HG03159 (cell line): ENCODE measurements at regions not wholly inside any gene's neighbourhood (a gene's known extent, or its start where the extent isn't known, plus 50 kb on each side); places are given as distances from the start of the nearest gene placed in this dataset.
"Not testable (repeated sequence)": the region's sequence is repeated elsewhere in the genome, so short reads cannot be mapped to it uniquely, and the experiment has no call there.

Source experiments
- ATAC-seq: cut with Tn5 transposase; IDR thresholded peaks from one replicate; pipeline ENCODE4 v1.9.1; 2021; ENCODE audit warnings: mild to moderate bottlenecking, moderate library complexity; ENCODE audit not compliant: unreplicated experiment

DNA sequence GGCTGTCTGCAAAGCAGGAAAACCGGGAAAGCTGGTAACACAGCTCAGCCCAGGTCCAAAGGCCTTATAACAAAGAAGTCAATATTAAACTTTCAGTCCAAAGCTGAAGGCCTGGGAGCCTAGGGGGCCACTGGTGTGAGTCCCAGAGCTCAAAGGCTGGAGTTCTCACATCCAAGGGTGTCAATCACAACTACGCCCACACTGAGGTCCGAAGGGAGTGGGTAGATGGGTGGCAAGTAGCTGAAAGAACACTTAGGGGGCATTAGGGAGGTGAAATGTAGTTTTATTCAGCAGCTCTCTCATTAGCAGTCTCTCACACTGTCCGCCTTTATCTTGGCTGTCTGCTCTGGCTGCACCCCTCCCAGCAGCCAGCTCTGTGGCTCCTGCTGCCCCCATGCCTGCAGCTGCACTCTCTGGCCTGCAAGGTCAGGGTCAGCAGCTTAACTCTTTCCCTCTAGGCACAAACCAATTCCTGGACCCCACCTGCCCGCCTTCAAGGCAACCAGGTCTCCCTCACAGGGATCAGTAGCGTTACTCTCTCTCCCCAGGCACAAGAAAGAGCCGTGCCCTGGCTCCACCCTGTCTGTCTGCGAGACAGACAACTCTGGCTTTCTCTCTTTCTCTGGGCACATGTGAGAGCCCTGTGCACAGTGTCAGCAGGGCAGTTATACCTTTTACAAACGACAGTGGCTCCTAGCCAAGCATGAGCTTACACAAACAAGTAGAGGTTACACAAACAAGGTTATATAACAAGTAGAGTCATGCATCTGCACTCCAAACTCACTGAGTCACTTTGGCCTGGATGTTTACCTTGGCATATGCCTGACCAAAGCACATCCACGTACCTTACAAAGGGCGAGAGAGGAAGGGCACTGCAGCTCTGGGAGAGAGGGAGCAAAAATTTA is 249.4 kb upstream of the PCDH20 start:
- ATAC-seq = no peak

DNA sequence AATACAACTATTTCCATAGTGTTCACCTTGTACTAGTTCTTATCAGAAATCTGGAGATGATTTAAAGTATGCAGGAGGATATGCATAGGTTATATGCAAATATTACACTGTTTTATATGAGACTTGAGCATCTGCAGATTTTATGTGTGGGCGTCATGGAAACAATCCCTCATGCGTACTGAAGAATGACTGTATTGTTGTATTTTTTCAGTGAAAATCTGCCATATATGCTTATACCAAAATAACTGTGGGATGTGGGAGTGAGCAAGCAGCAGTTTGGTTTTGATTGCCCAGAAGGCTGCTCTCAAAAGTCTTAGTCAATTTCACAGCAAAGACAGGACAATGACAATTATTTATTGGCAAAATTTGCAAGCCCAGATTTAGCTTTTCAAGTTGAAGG is 238.8 kb upstream of the PCDH20 start:
- no peak for ATAC-seq

- no peak for ATAC-seq
Observed at GRCh38 chr13:61648547-61648946, 232.9 kb upstream of the PCDH20 start.

- no peak for ATAC-seq
Observed at GRCh38 chr13:61612192-61612591, 196.5 kb upstream of the PCDH20 start.

- ATAC-seq = no peak
Observed at GRCh38 chr13:61608138-61608537, 192.5 kb upstream of the PCDH20 start.

GRCh38 chr13:61600360-61601033 is 184.8 kb upstream of the PCDH20 start:
- ATAC-seq = no peak

GRCh38 chr13:61592489-61592888 is 176.8 kb upstream of the PCDH20 start:
- no peak for ATAC-seq

- ATAC-seq = no peak
Observed at GRCh38 chr13:61575973-61576372, 160.3 kb upstream of the PCDH20 start.

DNA sequence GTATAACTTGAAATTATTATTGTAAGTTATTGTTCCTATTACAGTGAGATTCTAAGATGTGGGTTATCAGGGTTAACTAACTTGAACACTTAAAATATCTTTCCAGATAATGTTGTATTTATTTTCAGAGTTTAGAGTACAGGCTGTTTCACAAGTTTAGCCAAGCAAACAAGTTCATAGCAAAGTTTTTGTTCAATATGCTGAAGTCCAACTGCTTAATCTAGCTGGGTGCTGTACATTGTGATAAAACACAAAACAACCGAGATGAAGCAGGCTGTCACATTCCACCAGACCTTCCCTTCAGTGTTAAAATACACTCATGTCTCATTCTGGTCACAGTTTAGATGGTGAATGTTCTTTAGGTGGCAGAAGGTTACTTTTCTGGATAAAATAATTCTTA is 148.0 kb upstream of the PCDH20 start:
- no peak for ATAC-seq

- no peak for ATAC-seq
Observed at GRCh38 chr13:61546911-61547310, 131.3 kb upstream of the PCDH20 start.

- ATAC-seq = no peak
Observed at GRCh38 chr13:61546413-61546812, 130.8 kb upstream of the PCDH20 start.

- ATAC-seq = no peak
Observed at GRCh38 chr13:61536433-61536832, 120.8 kb upstream of the PCDH20 start.

GRCh38 chr13:61531383-61532065 is 115.9 kb upstream of the PCDH20 start:
- ATAC-seq = no peak

GRCh38 chr13:61519214-61519613 is 103.6 kb upstream of the PCDH20 start:
- ATAC-seq = not testable (repeated sequence)

DNA sequence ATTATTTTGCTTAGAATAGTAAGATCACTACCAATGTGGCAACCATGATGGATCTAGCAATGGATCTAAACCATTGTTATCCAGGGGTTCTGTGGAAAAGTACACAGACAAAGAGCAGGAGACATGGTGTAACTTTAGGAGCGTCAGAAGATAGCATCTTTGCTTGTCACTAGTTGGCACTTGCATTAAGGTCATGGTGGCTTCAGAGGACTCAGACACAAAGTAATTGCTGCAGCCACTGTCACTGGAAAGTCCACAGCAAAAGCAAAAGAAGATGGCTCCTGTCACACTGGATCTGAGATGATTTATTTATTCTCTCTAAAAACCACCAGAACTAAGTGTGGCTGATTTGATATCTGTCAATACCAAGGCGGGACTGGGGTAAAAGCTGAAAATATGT is 93.3 kb upstream of the PCDH20 start:
- no peak for ATAC-seq

DNA sequence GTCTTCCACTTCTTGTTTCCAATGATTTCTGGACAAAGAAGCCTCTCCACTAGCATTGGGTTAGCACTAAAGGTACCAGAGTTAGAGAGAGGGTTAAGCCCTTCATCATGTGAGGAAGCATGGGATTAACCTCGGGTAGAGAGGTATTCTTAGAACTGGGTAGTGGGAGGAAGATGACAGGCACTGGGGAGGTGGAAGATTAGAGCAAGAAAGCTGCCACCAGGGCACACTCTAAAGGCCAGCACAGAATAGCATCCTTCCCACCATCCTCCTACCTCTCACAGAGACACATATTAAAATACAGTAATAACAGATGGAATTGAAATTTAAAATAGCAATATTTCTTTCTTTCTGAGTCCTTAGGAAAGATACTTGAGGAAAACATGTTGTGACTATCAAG is 84.5 kb upstream of the PCDH20 start:
- no peak for ATAC-seq

DNA sequence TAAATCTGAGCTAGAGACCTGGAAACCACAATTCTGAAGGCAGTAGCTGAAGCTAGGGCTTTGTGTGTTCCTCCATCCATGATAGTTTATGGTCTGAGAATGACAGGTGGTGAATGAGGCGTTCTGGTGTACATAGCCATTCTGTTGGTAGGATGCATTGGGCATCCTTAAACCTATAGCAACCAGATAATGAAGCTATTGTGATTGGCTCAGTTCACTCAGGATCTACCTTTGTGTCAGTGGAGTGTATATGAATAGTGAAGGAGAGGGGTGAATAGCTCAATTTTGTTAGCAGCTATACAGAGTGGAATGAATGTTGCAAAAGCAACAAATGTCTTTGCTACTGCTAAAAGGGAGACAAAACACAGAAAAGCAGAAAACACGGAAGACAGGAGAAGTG is 80.0 kb upstream of the PCDH20 start:
- no peak for ATAC-seq

GRCh38 chr13:61493556-61493955 is 77.9 kb upstream of the PCDH20 start:
- not testable (repeated sequence) for ATAC-seq

DNA sequence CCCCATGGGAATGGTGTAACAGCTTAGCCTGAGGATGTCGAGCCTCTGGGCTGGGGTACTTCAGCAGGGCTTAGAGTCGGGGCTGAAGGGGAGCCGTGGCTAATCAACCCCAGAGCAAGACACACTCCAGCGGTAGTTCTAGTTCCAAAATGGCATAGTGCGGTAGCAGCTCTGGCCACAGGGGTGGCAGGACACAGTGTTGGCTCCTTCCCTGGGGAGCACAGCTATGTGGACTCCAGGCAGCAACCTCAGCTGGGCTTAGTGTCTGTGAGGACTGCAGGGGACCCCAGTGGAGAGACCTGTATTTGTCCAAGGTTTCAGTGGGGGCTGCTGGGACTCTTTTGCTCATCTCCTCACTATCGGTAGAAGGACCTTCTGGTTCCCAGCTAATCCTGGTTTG is 70.8 kb upstream of the PCDH20 start:
- no peak for ATAC-seq

GRCh38 chr13:61485128-61485765 is 69.6 kb upstream of the PCDH20 start:
- no peak for ATAC-seq

GRCh38 chr13:61477619-61478018 is 62.0 kb upstream of the PCDH20 start:
- no peak for ATAC-seq
